Pancreas (tissue), 10 donors: ENCODE measurements at regions not wholly inside any gene's neighbourhood (a gene's known extent, or its start where the extent isn't known, plus 50 kb on each side); places are given as distances from the start of the nearest gene placed in this dataset.

Source experiments
- ATAC-seq, 4 donors: fragments of 200-7000 bp; cut with Tn5 transposase; one replicate each; pipeline versions ENCODE4 v1.8.0 to v1.9.1; 2020; ENCODE audit warnings: mild to moderate bottlenecking in 4 of 4, moderate library complexity in 4 of 4
- DNase-seq, 6 donors: peaks; one replicate each; pipeline ENCODE4 v3.0.0-alpha.2; 2020
- FAIRE-seq: peaks from 2 replicates; lab custom pipeline; 2012; peaks lifted over from hg19 to GRCh38; lab: Jason Lieb, UNC
- H3K27ac ChIP-seq, 4 donors: fragments of 200-600 bp; sonication (generic); 1 replicate in 3 of 4; 2 replicates in 1 of 4; pipeline versions ENCODE4 v1.5.0 to v1.8.0; 2020
- H3K27me3 ChIP-seq, 4 donors: fragments of 200-600 bp; one replicate each; pipeline ENCODE4 v1.8.0; 2021
- H3K36me3 ChIP-seq, 3 donors: fragments of 200-600 bp; sonication (generic) in 1 of 3; one replicate each; pipeline versions ENCODE4 v1.5.0 to v1.8.0; 2020 to 2021
- H3K4me1 ChIP-seq, 3 donors: fragments of 200-600 bp; one replicate each; pipeline ENCODE4 v1.8.0; 2021
- H3K4me3 ChIP-seq, 4 donors: fragments of 200-600 bp; sonication (generic) in 2 of 4; one replicate each; pipeline versions ENCODE4 v1.5.0 to v1.8.0; 2020 to 2021
- H3K9me3 ChIP-seq, 4 donors: fragments of 200-600 bp; one replicate each; pipeline ENCODE4 v1.8.0; 2021
- CTCF ChIP-seq, 4 donors: fragments of 200-600 bp; sonication (generic) in 3 of 4; IDR thresholded peaks; one replicate each; pipeline versions ENCODE4 v1.5.0 to v1.8.0; 2021; ENCODE audit warnings: antibody characterized with exemption in 4 of 4
- WGBS, 2 donors: extraction: QIAGEN DNeasy Blood & Tissue Kit; methylation state at CpG; one replicate each; pipeline ENCODE4 v1.1.7; 2013; 5-methylcytosine and 5-hydroxymethylcytosine counted together
- intact Hi-C, 3 donors: fragments of 100-400 bp; cut with DNase I; formaldehyde crosslinking; loops; one replicate each; pipeline versions ENCODE4 v1.11.1 to v1.14.2; 2022
- donor health status: healthy with polysubstance abuse.
- donor health status: DM: no; HTN: no; CAD: no; lungs with moderate emphysema.
- donor health status: DM: no; HTN: no; CAD: no.
- donor health status: control.
- donor health status: control.
- donor health status: Bipolar disorder and iron deficiency.
- donor health status: DM: yes; HTN: yes; CAD: no.
- donor health status: DM: no; HTN: no; CAD: no.
- donor health status: DM: no; HTN: no; CAD: no.
- donor health status: DM: yes; HTN: yes; CAD: no.

- ATAC-seq = no peak
Observed at GRCh38 chr18:1350931-1351450, 446.3 kb downstream of the ADCYAP1 start.

GRCh38 chr18:1353025-1353424 lies 448.4 kb downstream of the ADCYAP1 start:
- Histone ChIP-seq H3K9me3 (no peaks in the 10 kb centered on the region), H3K27me3 (no peaks in the 10 kb centered on the region), H3K4me1 (no peaks in the 10 kb centered on the region), H3K27ac (no peak overlapping the region), H3K4me3 (no peak overlapping the region), H3K36me3 (no peaks in the 10 kb centered on the region)
- ATAC-seq (no peak), DNase-seq (no peak), FAIRE-seq (no peak)
- intact Hi-C loops = no loop called here
- TF ChIP-seq CTCF (IDR thresholded peaks at IDR 0.05) = no peak

More at GRCh38 chr18:1350931-1351450, 446.3 kb downstream of the ADCYAP1 start:
- H3K4me1 ChIP-seq = no peaks in the 10 kb centered on the region
- no peak for TF ChIP-seq CTCF (IDR thresholded peaks at IDR 0.05)
- FAIRE-seq (no peak), DNase-seq (no peak)
- 82 to 84% methylated on average over 4 of the region's 4 CpGs for WGBS, 2 donors
- H3K36me3 ChIP-seq = no peaks in the 10 kb centered on the region
- H3K4me3 ChIP-seq = no peak overlapping the region
- no peak overlapping the region for H3K27ac ChIP-seq
- H3K9me3 ChIP-seq = no peaks in the 10 kb centered on the region
- intact Hi-C loops = no loop called here
- no peaks in the 10 kb centered on the region for H3K27me3 ChIP-seq

GRCh38 chr18:1357724-1358123 lies 453.1 kb downstream of the ADCYAP1 start:
- Histone ChIP-seq H3K4me1 (no peaks in the 10 kb centered on the region), H3K27me3 (no peaks in the 10 kb centered on the region), H3K4me3 (no peak overlapping the region), H3K36me3 (no peaks in the 10 kb centered on the region), H3K27ac (no peak overlapping the region), H3K9me3 (no peaks in the 10 kb centered on the region)
- WGBS, 2 donors = 69 to 77% methylated on average over 2 of the region's 2 CpGs
- DNase-seq = no peak
- no peak for ATAC-seq
- intact Hi-C loops = no loop called here
- TF ChIP-seq CTCF (IDR thresholded peaks at IDR 0.05) = no peak
- FAIRE-seq = no peak

GRCh38 chr18:1361936-1362335 lies 457.3 kb downstream of the ADCYAP1 start:
- 63 to 68% methylated on average over 3 of the region's 3 CpGs for WGBS, 2 donors
- Histone ChIP-seq H3K36me3 (no peaks in the 10 kb centered on the region), H3K4me1 (no peaks in the 10 kb centered on the region), H3K9me3 (no peaks in the 10 kb centered on the region), H3K4me3 (no peak overlapping the region), H3K27ac (no peak overlapping the region), H3K27me3 (no peaks in the 10 kb centered on the region)
- ATAC-seq = no peak
- DNase-seq = no peak
- intact Hi-C loops = no loop called here
- TF ChIP-seq CTCF (IDR thresholded peaks at IDR 0.05) = no peak
- FAIRE-seq = no peak

- TF ChIP-seq CTCF (IDR thresholded peaks at IDR 0.05) = no peak
- Histone ChIP-seq H3K9me3 (no peaks in the 10 kb centered on the region), H3K4me1 (no peaks in the 10 kb centered on the region), H3K27me3 (no peaks in the 10 kb centered on the region), H3K27ac (no peak overlapping the region), H3K4me3 (no peak overlapping the region), H3K36me3 (no peaks in the 10 kb centered on the region)
- no peak for ATAC-seq
- DNase-seq = no peak
- 91 to 95% methylated on average over 6 of the region's 6 CpGs for WGBS, 2 donors
- no peak for FAIRE-seq
- intact Hi-C loops = no loop called here
Observed at GRCh38 chr18:1370552-1370951, 465.9 kb downstream of the ADCYAP1 start.
